Epithelial cell of esophagus (primary cell): ENCODE measurements at regions not wholly inside any gene's neighbourhood (a gene's known extent, or its start where the extent isn't known, plus 50 kb on each side); places are given as distances from the start of the nearest gene placed in this dataset.

Source experiments
- DNase-seq: peaks from one replicate; pipeline ENCODE4 v3.0.0; 2010; ENCODE audit warnings: low read depth
- H3K4me3 ChIP-seq: 2 replicates; pipeline ENCODE4 v1.5.1; 2011; ENCODE audit warnings: mild to moderate bottlenecking, low read length, control low read depth
- TF ChIP-seq, protein P1 (sequence below): IDR thresholded peaks from 2 replicates; pipeline ENCODE4 v1.5.1; 2011; ENCODE audit warnings: low read depth, mild to moderate bottlenecking, low read length, control low read depth, inconsistent platforms; ENCODE audit not compliant: insufficient read depth; ENCODE audit errors: missing control alignments

DNA sequence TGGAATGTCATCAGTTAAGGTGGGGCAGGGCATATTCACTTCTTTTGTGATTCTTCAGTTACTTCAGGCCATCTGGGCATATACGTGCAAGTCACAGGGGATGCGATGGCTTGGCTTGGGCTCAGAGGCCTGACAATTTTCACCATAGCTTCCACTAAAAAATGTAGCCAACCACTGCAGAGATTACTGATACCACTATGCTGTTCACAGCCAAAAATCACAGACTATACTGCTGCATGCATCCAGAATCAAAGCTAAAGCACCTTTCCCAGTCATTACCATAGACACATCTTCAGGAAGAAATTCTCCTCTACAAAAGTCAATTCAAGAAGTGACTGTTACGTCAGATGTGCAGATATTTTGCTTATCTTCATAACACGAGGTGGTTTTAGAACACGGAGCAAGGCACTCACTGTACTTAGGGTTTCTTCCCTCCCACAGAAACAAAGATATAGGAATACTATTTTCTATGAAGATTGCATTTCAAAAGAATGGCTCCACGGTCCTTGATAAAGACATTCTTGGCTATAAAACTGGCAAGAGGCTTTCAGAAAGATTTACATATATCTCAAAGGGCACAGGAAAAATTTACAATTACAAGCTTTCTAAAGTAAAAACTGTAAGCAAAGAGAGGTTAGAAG, 1556.6 kb upstream of the PRR20A start:
- H3K4me3 ChIP-seq = no peak overlapping the region
- TF ChIP-seq, protein P1, sequence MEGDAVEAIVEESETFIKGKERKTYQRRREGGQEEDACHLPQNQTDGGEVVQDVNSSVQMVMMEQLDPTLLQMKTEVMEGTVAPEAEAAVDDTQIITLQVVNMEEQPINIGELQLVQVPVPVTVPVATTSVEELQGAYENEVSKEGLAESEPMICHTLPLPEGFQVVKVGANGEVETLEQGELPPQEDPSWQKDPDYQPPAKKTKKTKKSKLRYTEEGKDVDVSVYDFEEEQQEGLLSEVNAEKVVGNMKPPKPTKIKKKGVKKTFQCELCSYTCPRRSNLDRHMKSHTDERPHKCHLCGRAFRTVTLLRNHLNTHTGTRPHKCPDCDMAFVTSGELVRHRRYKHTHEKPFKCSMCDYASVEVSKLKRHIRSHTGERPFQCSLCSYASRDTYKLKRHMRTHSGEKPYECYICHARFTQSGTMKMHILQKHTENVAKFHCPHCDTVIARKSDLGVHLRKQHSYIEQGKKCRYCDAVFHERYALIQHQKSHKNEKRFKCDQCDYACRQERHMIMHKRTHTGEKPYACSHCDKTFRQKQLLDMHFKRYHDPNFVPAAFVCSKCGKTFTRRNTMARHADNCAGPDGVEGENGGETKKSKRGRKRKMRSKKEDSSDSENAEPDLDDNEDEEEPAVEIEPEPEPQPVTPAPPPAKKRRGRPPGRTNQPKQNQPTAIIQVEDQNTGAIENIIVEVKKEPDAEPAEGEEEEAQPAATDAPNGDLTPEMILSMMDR = no peak
- DNase-seq = no peak

DNA sequence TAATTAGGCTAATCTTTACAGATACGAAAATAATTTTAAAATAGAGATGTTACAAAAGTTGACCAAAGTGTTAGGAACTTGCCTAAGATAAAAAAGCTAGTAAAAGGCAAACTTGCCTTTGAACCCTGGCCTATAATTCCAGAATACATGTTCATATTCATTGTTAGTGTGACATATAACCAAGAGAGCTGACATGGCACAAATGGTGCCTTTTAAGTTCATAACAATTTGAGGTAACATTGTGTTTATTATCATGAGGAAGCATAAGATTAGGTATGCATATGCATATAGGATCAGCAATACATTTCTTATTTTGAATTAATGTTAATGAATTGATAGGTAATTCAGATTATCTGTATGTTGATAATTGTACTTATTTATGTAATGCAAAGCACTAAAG, 1537.9 kb upstream of the PRR20A start:
- no peak overlapping the region for H3K4me3 ChIP-seq
- TF ChIP-seq, protein P1 = no peak
- DNase-seq = no peak

GRCh38 chr13:55606045-55606665, 1534.6 kb upstream of the PRR20A start:
- TF ChIP-seq, protein P1 = no peak
- no peak overlapping the region for H3K4me3 ChIP-seq
- DNase-seq = no peak

GRCh38 chr13:55613429-55614187, 1527.1 kb upstream of the PRR20A start:
- no peak overlapping the region for H3K4me3 ChIP-seq
- DNase-seq = no peak
- TF ChIP-seq, protein P1 = no peak

- no peak for DNase-seq
- TF ChIP-seq, protein P1 = no peak
- no peak overlapping the region for H3K4me3 ChIP-seq
These were observed 1525.6 kb upstream of the PRR20A start for GRCh38 chr13:55615081-55615480.

DNA sequence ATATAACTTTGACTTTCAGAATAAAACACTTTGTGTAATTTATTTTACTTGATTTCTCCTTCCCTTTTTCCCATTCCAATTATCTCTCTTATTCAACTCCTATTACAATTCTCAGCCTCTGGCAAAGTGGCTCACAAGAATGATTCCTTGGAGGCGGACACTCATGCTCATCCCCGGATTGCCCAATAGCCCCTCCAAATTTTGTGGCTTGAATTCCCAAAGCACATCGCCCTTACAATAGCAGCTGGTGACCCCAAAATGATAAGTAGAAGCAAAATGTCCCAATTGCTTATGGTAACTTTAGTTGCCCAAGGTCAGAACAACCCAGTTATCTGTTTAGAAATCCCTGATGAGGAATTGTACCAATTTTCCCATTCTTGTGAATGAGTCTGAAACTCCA, 1523.5 kb upstream of the PRR20A start:
- no peak for DNase-seq
- H3K4me3 ChIP-seq = no peak overlapping the region
- TF ChIP-seq, protein P1 = no peak
